IMR-90 (cell line): ENCODE measurements at regions not wholly inside any gene's neighbourhood (a gene's known extent, or its start where the extent isn't known, plus 50 kb on each side); places are given as distances from the start of the nearest gene placed in this dataset.

Experiments used
- ATAC-seq: fragments of 200-7000 bp; cut with Tn5 transposase; 2 replicates; pipeline ENCODE4 v1.9.1; 2020; ENCODE audit warnings: low read depth, mild to moderate bottlenecking, moderate library complexity
- BruUV-seq: library from RNA; stranded (reverse); fragments of 400-500 nt; replicated peaks from 2 replicates; lab custom pipeline; 2021; lab: Mats Ljungman, UMichigan
- CTCF ChIA-PET: fragments of 300-600 bp; formaldehyde crosslinking; extraction: SDS; loops from one replicate; lab custom pipeline; 2021; ENCODE audit warnings: antibody characterized with exemption; lab: Yijun Ruan, JAX
- POLR2A ChIA-PET: fragments of 300-600 bp; sonication (Branson Sonifier 250); formaldehyde crosslinking; loops from one replicate; lab custom pipeline; 2022; ENCODE audit warnings: antibody characterized with exemption; ENCODE audit not compliant: unreplicated experiment; lab: Charles Lee
- DNase-seq: peaks from one replicate; pipeline ENCODE4 v3.0.0; 2013
- H2AFZ ChIP-seq: replicated peaks from 2 replicates; pipeline ENCODE3; 2013; ENCODE audit warnings: low read length, mild to moderate bottlenecking; ENCODE audit not compliant: poor library complexity
- H2AK5ac ChIP-seq: 2 replicates; pipeline ENCODE4 v1.6.1; 2013; ENCODE audit warnings: low read depth, low read length, inconsistent platforms
- H2AK9ac ChIP-seq: replicated peaks from 2 replicates; pipeline ENCODE3; 2013; ENCODE audit warnings: mild to moderate bottlenecking, low read depth, low read length, moderate library complexity; ENCODE audit not compliant: poor library complexity
- H2BK120ac ChIP-seq: 2 replicates; pipeline ENCODE4 v1.6.1; 2013; ENCODE audit warnings: low read depth, low read length, inconsistent platforms
- H2BK15ac ChIP-seq: 3 replicates; pipeline ENCODE4 v1.6.1; 2013; ENCODE audit warnings: low read depth, low read length, inconsistent platforms
- H2BK20ac ChIP-seq: 2 replicates; pipeline ENCODE4 v1.6.1; 2013; ENCODE audit warnings: low read depth, mild to moderate bottlenecking, inconsistent platforms, low read length, moderate library complexity
- H2BK5ac ChIP-seq: 2 replicates; pipeline ENCODE4 v1.6.1; 2013; ENCODE audit warnings: mild to moderate bottlenecking, low read depth, low read length, inconsistent platforms; ENCODE audit not compliant: poor library complexity, severe bottlenecking
- H3K14ac ChIP-seq: replicated peaks from 2 replicates; pipeline ENCODE4 v1.6.1; 2013; ENCODE audit warnings: low read depth, low read length, inconsistent platforms
- H3K18ac ChIP-seq: 2 replicates; pipeline ENCODE4 v1.6.1; 2013; ENCODE audit warnings: low read depth, low read length, control low read depth
- H3K23ac ChIP-seq: 2 replicates; pipeline ENCODE4 v1.6.1; 2013; ENCODE audit warnings: low read depth, low read length, inconsistent platforms
- H3K27ac ChIP-seq: 2 replicates; pipeline ENCODE4 v1.5.1; 2013; ENCODE audit warnings: mild to moderate bottlenecking, control low read depth, low read length; ENCODE audit not compliant: insufficient read depth
- H3K27me3 ChIP-seq: 2 replicates; pipeline ENCODE4 v1.6.1; 2013; ENCODE audit warnings: low read length; ENCODE audit not compliant: control insufficient read depth, insufficient read depth
- H3K36me3 ChIP-seq: 2 replicates; pipeline ENCODE4 v1.6.1; 2013; ENCODE audit warnings: low read length, mixed read lengths; ENCODE audit not compliant: control insufficient read depth, insufficient read depth
- H3K4ac ChIP-seq: 2 replicates; pipeline ENCODE4 v1.6.1; 2013; ENCODE audit warnings: low read depth, low read length, inconsistent platforms
- H3K4me1 ChIP-seq: 2 replicates; pipeline ENCODE4 v1.6.1; 2013; ENCODE audit warnings: low read length, mixed read lengths; ENCODE audit not compliant: control insufficient read depth, insufficient read depth
- H3K4me2 ChIP-seq: 2 replicates; pipeline ENCODE4 v1.6.1; 2013; ENCODE audit warnings: low read depth, mild to moderate bottlenecking, control low read depth, low read length, moderate library complexity
- H3K4me3 ChIP-seq: 2 replicates; pipeline ENCODE4 v1.5.1; 2013; ENCODE audit warnings: low read depth, mild to moderate bottlenecking, control low read depth, low read length, moderate library complexity; ENCODE audit not compliant: insufficient read depth
- H3K56ac ChIP-seq: 2 replicates; pipeline ENCODE4 v1.6.1; 2013; ENCODE audit warnings: low read length, inconsistent platforms; ENCODE audit not compliant: insufficient read depth; ENCODE audit errors: extremely low read depth
- H3K79me1 ChIP-seq, 2 experiments: 2 replicates each; pipeline ENCODE4 v1.6.1; 2013; ENCODE audit warnings: low read length in 2 of 2, inconsistent platforms in 1 of 2, low read depth in 1 of 2
- H3K9ac ChIP-seq: 2 replicates; pipeline ENCODE4 v1.6.1; 2013; ENCODE audit warnings: low read depth, low read length, control low read depth
- H3K9me1 ChIP-seq: 2 replicates; pipeline ENCODE4 v1.6.1; 2013; ENCODE audit warnings: low read length, inconsistent platforms; ENCODE audit not compliant: insufficient read depth
- H3K9me3 ChIP-seq: 2 replicates; pipeline ENCODE4 v1.6.1; 2013; ENCODE audit warnings: low read length; ENCODE audit not compliant: control insufficient read depth, insufficient read depth
- H4K20me1 ChIP-seq: 2 replicates; pipeline ENCODE4 v1.6.1; 2013; ENCODE audit warnings: low read length, inconsistent platforms; ENCODE audit not compliant: insufficient read depth
- H4K5ac ChIP-seq: 2 replicates; pipeline ENCODE4 v1.6.1; 2013; ENCODE audit warnings: mild to moderate bottlenecking, low read depth, low read length, control low read depth
- H4K8ac ChIP-seq, 2 experiments: 2 replicates each; pipeline ENCODE4 v1.6.1; 2013; ENCODE audit warnings: low read depth in 2 of 2, low read length in 2 of 2, control low read depth in 1 of 2, inconsistent platforms in 1 of 2
- H4K91ac ChIP-seq: 2 replicates; pipeline ENCODE4 v1.6.1; 2013; ENCODE audit warnings: low read depth, low read length, inconsistent platforms; ENCODE audit not compliant: insufficient read depth
- BHLHE40 ChIP-seq: fragments of 150-350 bp; IDR thresholded peaks from 2 replicates; pipeline ENCODE4 v1.6.1; 2016; ENCODE audit warnings: mild to moderate bottlenecking, low read depth, low read length
- CEBPB ChIP-seq: IDR thresholded peaks from 2 replicates; pipeline ENCODE4 v1.6.1; 2012; ENCODE audit warnings: low read depth, low read length, improper control_type of control experiment
- FOS ChIP-seq: fragments of 150-350 bp; IDR thresholded peaks from 2 replicates; pipeline ENCODE4 v1.6.1; 2016; ENCODE audit warnings: low read depth, low read length
- POLR2A ChIP-seq: IDR thresholded peaks from 2 replicates; pipeline ENCODE4 v1.6.1; 2012; ENCODE audit warnings: mild to moderate bottlenecking, low read depth, low read length
- RCOR1 ChIP-seq: IDR thresholded peaks from 2 replicates; pipeline ENCODE4 v1.6.1; 2012; ENCODE audit warnings: mild to moderate bottlenecking, low read length, improper control_type of control experiment; ENCODE audit not compliant: insufficient replicate concordance
- RFX5 ChIP-seq: IDR thresholded peaks from 2 replicates; pipeline ENCODE4 v1.8.0; 2012; ENCODE audit warnings: low read depth, mild to moderate bottlenecking, low read length, moderate library complexity
- WGBS, 2 experiments: methylation state at CpG; one replicate each; pipeline versions ENCODE4 v1.1.5 to v1.1.7; 2013; ENCODE audit warnings: missing lambda C conversion rate in 2 of 2; ENCODE audit not compliant: insufficient read length in 1 of 2; ENCODE audit errors: extremely low coverage in 2 of 2; 5-methylcytosine and 5-hydroxymethylcytosine counted together
- dilution Hi-C: fragments of 300-500 bp; cut with HindIII; formaldehyde crosslinking; loops from one replicate; pipeline ENCODE4 v1.14.3; 2018; ENCODE audit warnings: low sequenced_read_pairs; ENCODE audit not compliant: unreplicated experiment
- in situ Hi-C: fragments of 300-500 bp; cut with MboI; formaldehyde crosslinking; loops from 3 replicates; pipeline ENCODE4 v1.14.3; 2019; ENCODE audit warnings: low sequenced_read_pairs, inconsistent platforms, mixed read lengths
- intact Hi-C: fragments of 100-400 bp; cut with micrococcal nuclease; formaldehyde crosslinking; loops from 2 replicates; pipeline ENCODE4 v1.10.0; 2022
- TF ChIP-seq, protein P1 (sequence below): fragments of 150-350 bp; IDR thresholded peaks from 2 replicates; pipeline ENCODE4 v1.6.1; 2016; ENCODE audit warnings: low read depth, mild to moderate bottlenecking, low read length, moderate library complexity, borderline replicate concordance

DNA sequence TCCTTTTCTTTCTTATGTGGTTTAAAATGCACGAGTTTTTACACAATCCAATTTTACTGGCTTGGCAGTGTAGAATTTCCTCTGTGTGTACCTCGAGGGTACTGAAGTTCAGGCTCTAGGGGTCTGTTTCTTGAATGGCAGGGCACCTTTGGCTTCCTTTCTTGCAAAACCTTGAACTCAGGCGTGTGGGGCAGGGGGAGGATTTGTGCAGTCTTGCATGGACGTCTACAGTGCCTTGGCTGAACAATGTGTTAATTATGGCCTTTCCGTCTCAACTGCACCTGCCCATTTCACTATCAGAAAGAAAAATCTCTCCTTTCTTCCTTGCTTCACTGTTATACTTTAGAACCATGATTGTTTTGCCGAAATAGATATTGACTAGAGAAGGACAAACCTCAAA, 570.9 kb downstream of the INHBA start:
- no peaks in the 10 kb centered on the region for H4K20me1 ChIP-seq
- no peak overlapping the region for H3K14ac ChIP-seq
- no peaks in the 10 kb centered on the region for H3K79me1 ChIP-seq
- H2AK5ac ChIP-seq = no peak overlapping the region
- no peak overlapping the region for H3K4ac ChIP-seq
- no peak overlapping the region for H3K27ac ChIP-seq
- in situ Hi-C loops (no loop called here), intact Hi-C loops (loop anchor here (10.0 kb wide), 1 partner anchor 57 kb away; no protein-coding TSS in a partner anchor), dilution Hi-C loops (no loop called here)
- H3K4me2 ChIP-seq = no peak overlapping the region
- no peaks in the 10 kb centered on the region for H3K36me3 ChIP-seq
- WGBS, 2 experiments = no CpG with 5 or more reads among the region's 6 CpGs
- H3K4me1 ChIP-seq = peaks cover 9% of the 10 kb centered on the region
- no peak overlapping the region for H3K18ac ChIP-seq
- no peak overlapping the region for H2AFZ ChIP-seq
- ATAC-seq (no peak), DNase-seq (no peak)
- no peak overlapping the region for H2AK9ac ChIP-seq
- no peak overlapping the region for H2BK5ac ChIP-seq
- no peak overlapping the region for H4K91ac ChIP-seq
- no peak overlapping the region for H2BK15ac ChIP-seq
- H4K5ac ChIP-seq = no peak overlapping the region
- no TSS peak for BruUV-seq
- no peaks in the 10 kb centered on the region; the same call in 1 of the 2 replicates for H3K9me3 ChIP-seq
- no peaks in the 10 kb centered on the region for H3K27me3 ChIP-seq
- no peak overlapping the region for H4K8ac ChIP-seq
- no peak overlapping the region for H2BK120ac ChIP-seq
- no peak overlapping the region for H3K4me3 ChIP-seq
- no peak overlapping the region for H3K23ac ChIP-seq
- H2BK20ac ChIP-seq = no peak overlapping the region
- POLR2A ChIA-PET = no interaction called here
- H3K56ac ChIP-seq = no peak overlapping the region
- TF ChIP-seq POLR2A (no peak), FOS (no peak), BHLHE40 (no peak), CEBPB (no peak), RFX5 (no peak), RCOR1 (no peak)
- TF ChIP-seq, protein P1, sequence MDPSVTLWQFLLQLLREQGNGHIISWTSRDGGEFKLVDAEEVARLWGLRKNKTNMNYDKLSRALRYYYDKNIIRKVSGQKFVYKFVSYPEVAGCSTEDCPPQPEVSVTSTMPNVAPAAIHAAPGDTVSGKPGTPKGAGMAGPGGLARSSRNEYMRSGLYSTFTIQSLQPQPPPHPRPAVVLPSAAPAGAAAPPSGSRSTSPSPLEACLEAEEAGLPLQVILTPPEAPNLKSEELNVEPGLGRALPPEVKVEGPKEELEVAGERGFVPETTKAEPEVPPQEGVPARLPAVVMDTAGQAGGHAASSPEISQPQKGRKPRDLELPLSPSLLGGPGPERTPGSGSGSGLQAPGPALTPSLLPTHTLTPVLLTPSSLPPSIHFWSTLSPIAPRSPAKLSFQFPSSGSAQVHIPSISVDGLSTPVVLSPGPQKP = no peak
- CTCF ChIA-PET = no interaction called here
- H3K9me1 ChIP-seq = peaks cover 14% of the 10 kb centered on the region
- no peak overlapping the region for H3K9ac ChIP-seq
